Gastroesophageal sphincter (tissue), 4 donors: ENCODE measurements at regions not wholly inside any gene's neighbourhood (a gene's known extent, or its start where the extent isn't known, plus 50 kb on each side); places are given as distances from the start of the nearest gene placed in this dataset.

Source experiments
- ATAC-seq: fragments of 150-250 bp; one replicate; pipeline ENCODE4 v1.9.1; 2016; ENCODE audit warnings: mild to moderate bottlenecking, moderate library complexity
- H3K27ac ChIP-seq, 4 donors: fragments of 200-600 bp; sonication (generic) in 3 of 4; 1 replicate in 3 of 4; 2 replicates in 1 of 4; pipeline ENCODE4 v1.5.1; 2016 to 2019
- H3K27me3 ChIP-seq: fragments of 200-600 bp; sonication (generic); one replicate; pipeline ENCODE4 v1.5.1; 2019
- H3K36me3 ChIP-seq, 2 donors: fragments of 200-600 bp; sonication (generic); one replicate each; pipeline ENCODE4 v1.5.1; 2019; ENCODE audit warnings: control low read depth in 1 of 2
- H3K4me1 ChIP-seq, 3 donors: fragments of 200-600 bp; sonication (generic); 1 replicate in 2 of 3; 2 replicates in 1 of 3; pipeline ENCODE4 v1.5.1; 2016 to 2019; ENCODE audit warnings: control low read depth in 2 of 3
- H3K4me3 ChIP-seq, 2 donors: fragments of 200-600 bp; sonication (generic); one replicate each; pipeline ENCODE4 v1.5.1; 2019; ENCODE audit warnings: mild to moderate bottlenecking in 1 of 2, moderate library complexity in 1 of 2
- H3K9me3 ChIP-seq, 3 donors: fragments of 200-600 bp; sonication (generic); one replicate each; pipeline ENCODE4 v1.5.1; 2017 to 2019; ENCODE audit warnings: control low read depth in 2 of 3
- CTCF ChIP-seq, 4 experiments: fragments of 200-600 bp in 2 of 4; fragments of 450-650 bp in 2 of 4; sonication (generic) in 1 of 4; IDR thresholded peaks; one replicate each; pipeline ENCODE4 v1.5.1; 2017 to 2019; ENCODE audit warnings: antibody characterized with exemption in 4 of 4, mild to moderate bottlenecking in 2 of 4, moderate library complexity in 2 of 4
- EP300 ChIP-seq: sonication (generic); formaldehyde crosslinking; IDR thresholded peaks from one replicate; pipeline ENCODE4 v1.6.1; 2017; ENCODE audit warnings: antibody characterized with exemption, mild to moderate bottlenecking
- POLR2A ChIP-seq, 2 donors: fragments of 450-650 bp; IDR thresholded peaks; one replicate each; pipeline ENCODE4 v1.6.1; 2017; ENCODE audit warnings: antibody characterized with exemption in 2 of 2, mild to moderate bottlenecking in 2 of 2, moderate library complexity in 1 of 2
- POLR2AphosphoS5 ChIP-seq: sonication (generic); formaldehyde crosslinking; IDR thresholded peaks from one replicate; pipeline ENCODE4 v1.6.1; 2017; ENCODE audit warnings: antibody characterized with exemption
- WGBS, 2 donors: methylation state at CpG; one replicate each; pipeline ENCODE4 v1.1.5; 2018; ENCODE audit warnings: low coverage in 1 of 2; 5-methylcytosine and 5-hydroxymethylcytosine counted together

GRCh38 chr6:153618371-153619322 is 420.4 kb upstream of the OPRM1 start:
- ATAC-seq = no peak
- Histone ChIP-seq H3K27me3 (no peaks in the 10 kb centered on the region), H3K4me3 (no peak overlapping the region), H3K36me3 (no peaks in the 10 kb centered on the region), H3K4me1 (no peaks in the 10 kb centered on the region), H3K9me3 (no peaks in the 10 kb centered on the region), H3K27ac (no peak overlapping the region)
- no peak for TF ChIP-seq POLR2AphosphoS5
- no peak for TF ChIP-seq POLR2A (IDR thresholded peaks at IDR 0.05)
- TF ChIP-seq CTCF (IDR thresholded peaks at IDR 0.05) = no peak
- TF ChIP-seq EP300 = no peak
- WGBS, 2 donors = 31 to 36% methylated on average over 8 of the region's 8 CpGs

GRCh38 chr6:153616506-153616905 is 422.5 kb upstream of the OPRM1 start:
- H3K4me3 ChIP-seq = no peak overlapping the region
- no peak for ATAC-seq
- no peaks in the 10 kb centered on the region for H3K9me3 ChIP-seq
- H3K4me1 ChIP-seq = no peaks in the 10 kb centered on the region
- H3K27ac ChIP-seq = no peak overlapping the region
- no peak for TF ChIP-seq POLR2A (IDR thresholded peaks at IDR 0.05)
- no peak for TF ChIP-seq EP300
- no peak for TF ChIP-seq POLR2AphosphoS5
- no peak for TF ChIP-seq CTCF (IDR thresholded peaks at IDR 0.05)
- 57 to 82% methylated on average over 6 of the region's 6 CpGs for WGBS, 2 donors
- no peaks in the 10 kb centered on the region for H3K27me3 ChIP-seq
- no peaks in the 10 kb centered on the region for H3K36me3 ChIP-seq

- no peaks in the 10 kb centered on the region for H3K27me3 ChIP-seq
- H3K9me3 ChIP-seq = no peaks in the 10 kb centered on the region
- ATAC-seq = no peak
- no peak overlapping the region for H3K4me3 ChIP-seq
- no peaks in the 10 kb centered on the region for H3K4me1 ChIP-seq
- H3K36me3 ChIP-seq = no peaks in the 10 kb centered on the region
- no peak for TF ChIP-seq POLR2AphosphoS5
- no peak for TF ChIP-seq EP300
- TF ChIP-seq CTCF (IDR thresholded peaks at IDR 0.05) = no peak
- TF ChIP-seq POLR2A (IDR thresholded peaks at IDR 0.05) = no peak
- no peak overlapping the region for H3K27ac ChIP-seq
Measured at GRCh38 chr6:153613719-153614455, 425.2 kb upstream of the OPRM1 start.

DNA sequence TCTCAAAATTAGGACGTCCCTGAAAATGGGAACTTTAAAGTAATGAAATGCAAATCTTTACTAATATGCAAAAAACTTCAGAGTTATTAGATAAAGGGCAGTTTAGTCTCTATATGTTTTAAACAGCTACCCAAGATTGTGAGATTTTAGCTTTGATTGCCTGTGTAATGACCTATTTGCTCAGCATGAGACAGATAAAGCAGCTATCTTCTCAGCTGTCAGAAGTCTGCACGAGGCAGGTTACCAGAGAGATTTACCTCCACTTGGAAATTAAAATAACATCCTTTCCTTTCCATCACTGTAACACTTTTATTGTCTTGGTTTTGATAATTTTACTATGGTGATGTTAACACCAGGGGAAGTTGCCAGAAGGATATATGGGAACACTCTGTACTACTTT is 436.6 kb upstream of the OPRM1 start:
- Histone ChIP-seq H3K27ac (no peak overlapping the region), H3K36me3 (no peaks in the 10 kb centered on the region), H3K4me1 (no peaks in the 10 kb centered on the region), H3K9me3 (no peaks in the 10 kb centered on the region), H3K4me3 (no peak overlapping the region), H3K27me3 (no peaks in the 10 kb centered on the region)
- 48 to 55% methylated on average over 2 of the region's 2 CpGs for WGBS, 2 donors
- no peak for ATAC-seq
- TF ChIP-seq EP300 = no peak
- no peak for TF ChIP-seq POLR2A (IDR thresholded peaks at IDR 0.05)
- TF ChIP-seq POLR2AphosphoS5 = no peak
- no peak for TF ChIP-seq CTCF (IDR thresholded peaks at IDR 0.05)
